Stimulated activated CD8-positive, alpha-beta memory T cell treated with anti-CD3 and anti-CD28 coated beads, Interleukin-4, amount 100 ng/mL, for 24 hours (primary cell): ENCODE measurements at regions not wholly inside any gene's neighbourhood (a gene's known extent, or its start where the extent isn't known, plus 50 kb on each side); places are given as distances from the start of the nearest gene placed in this dataset.

ENCODE experiments used
- DNase-seq: peaks from one replicate; pipeline ENCODE4 v3.0.0-alpha.2; 2020; ENCODE audit warnings: low read depth

DNA sequence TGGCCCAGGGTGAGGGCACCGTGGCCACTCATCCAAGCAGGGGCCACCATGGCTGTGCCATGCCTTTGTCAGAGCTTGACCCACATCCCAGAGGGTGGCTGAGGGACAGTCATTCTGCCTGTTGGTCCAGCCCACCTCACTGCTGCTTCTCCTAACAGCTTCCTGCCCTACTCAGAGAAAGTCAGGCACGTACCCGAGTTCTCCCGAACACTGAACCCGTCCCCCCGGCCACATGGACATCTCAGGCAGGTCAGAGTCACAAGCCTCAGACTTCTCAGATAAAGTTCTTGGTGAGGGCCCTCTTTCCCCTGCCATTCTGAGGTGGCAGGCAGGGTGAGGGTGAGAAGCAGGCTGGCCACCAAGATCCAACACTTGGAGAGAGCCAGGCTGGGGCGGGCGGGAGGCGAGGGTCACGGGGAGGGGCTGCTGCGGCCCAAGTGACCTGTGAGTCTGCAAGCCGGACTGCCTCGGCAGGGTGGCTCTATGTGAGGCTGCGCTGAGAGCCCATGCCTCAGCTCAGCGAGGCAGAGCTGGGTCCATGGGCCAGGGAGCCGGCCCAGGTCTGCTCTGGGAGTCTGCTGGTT, 317.8 kb downstream of the TMEM121 start:
- DNase-seq = no peak

DNA sequence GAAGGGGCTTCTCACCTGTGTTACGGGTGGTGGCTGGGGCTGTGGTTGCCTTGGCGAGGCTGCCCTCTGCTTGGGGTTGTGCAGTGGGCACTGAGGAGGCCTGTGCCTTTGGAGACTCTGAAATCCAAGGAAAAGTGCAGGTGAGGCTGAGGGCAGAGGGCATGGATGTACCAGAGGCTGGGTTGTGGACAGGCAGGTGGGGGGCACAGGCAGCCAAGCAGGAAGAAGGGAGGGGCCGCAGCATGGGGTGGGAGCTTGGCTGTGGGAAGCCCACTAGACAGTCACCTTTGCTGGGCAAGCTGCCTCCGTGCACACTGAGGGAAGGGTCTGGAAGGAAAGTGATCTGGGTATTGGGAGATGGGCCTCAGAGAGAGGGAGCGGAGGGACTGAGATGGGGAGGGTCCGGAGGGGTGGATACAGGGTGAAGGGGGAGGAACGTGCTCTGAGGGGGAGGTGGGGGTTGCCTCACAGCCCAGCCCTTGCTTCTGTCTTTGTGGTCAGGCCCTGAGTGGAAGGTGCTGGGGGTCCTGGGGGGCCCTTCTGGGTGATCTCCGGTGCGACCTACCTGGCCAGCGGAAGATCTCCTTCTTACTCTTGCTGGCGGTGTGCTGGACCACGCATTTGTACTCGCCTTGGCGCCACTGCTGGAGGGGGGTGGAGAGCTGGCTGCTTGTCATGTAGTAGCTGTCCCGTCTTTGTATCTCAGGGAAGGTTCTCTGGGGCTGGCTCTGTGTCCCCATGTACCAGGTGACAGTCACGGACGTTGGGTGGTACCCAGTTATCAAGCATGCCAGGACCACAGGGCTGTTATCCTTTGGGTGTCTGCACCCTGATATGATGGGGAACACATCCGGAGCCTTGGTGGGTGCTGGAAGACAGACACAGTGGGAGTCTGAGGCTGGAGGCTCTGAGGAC, 318.7 kb downstream of the TMEM121 start:
- no peak for DNase-seq

GRCh38 chr14:105845725-105846309, 319.4 kb downstream of the TMEM121 start:
- DNase-seq = no peak

- DNase-seq = no peak
These were observed 319.9 kb downstream of the TMEM121 start for GRCh38 chr14:105846312-105846711.

DNA sequence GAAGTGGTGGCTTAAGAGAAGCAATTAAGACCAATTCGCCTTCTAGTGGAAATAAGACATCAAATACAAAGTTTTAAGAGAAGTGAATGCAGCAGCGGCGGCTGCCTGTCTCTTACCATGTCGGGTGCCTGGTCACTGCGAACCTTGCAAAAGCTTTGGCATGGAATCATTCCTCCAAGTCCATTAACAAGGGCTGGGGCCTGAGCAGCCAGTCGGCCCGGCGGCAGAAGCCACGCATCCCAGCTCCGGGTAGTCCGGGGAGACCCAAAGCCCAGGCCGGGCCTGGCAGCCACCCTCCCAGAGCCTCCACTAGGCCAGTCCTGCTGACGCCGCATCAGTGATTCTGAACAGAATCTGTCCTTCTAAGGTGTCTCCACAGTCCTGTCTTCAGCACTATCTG, 321.0 kb downstream of the TMEM121 start:
- DNase-seq = no peak

DNA sequence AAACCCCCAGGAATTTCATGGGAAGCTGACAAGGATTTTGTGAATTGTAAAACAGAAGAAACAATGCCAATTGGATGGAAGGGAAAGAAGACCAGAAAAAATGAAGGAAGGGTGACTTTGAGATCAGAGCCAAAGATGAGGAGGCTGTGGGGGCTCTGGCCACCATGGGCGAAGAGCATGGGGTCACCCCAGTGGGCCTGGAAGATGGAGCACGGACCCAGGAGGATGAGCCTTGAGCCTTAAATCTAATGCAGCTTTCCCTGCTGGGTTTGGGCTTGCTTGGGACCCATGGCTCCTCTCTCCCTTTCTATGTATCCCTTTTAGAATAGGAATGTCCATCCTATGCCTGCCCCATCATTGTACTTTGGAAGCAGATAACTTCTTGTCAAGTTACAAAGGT, 322.2 kb downstream of the TMEM121 start:
- no peak for DNase-seq

DNA sequence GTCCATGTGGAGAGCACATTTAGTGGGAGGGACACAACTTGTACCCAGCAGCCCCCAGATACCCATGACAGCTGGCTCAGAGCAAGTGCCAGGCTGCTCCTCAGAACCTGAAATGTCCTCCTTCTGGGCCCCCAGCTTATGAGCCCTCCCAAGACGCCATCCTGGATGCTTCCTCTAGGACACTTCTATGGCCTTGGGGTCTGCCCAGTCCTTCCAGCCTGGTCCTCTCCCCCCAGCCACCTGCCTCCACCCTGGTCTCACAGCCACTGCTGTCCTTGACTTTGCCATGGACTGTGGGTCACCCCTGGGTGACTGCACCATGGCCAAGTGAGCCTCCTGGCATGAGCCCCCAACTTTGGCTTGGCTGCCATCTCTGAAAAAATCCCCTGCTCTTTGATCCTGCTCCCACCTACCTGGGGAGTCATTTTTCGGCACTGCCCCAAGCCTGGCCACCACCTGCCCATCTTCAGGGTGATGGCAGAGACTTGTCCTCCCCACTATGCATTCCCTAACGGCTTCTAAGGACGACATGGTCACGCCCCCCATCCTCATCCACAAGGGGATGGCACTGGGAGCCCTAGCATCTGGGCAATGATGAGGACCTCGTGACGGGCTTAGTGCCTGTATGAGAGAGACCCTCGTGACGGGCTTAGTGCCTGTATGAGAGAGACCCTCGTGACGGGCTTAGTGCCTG, 323.7 kb downstream of the TMEM121 start:
- no peak for DNase-seq

- DNase-seq = no peak
These were observed 324.6 kb downstream of the TMEM121 start for GRCh38 chr14:105850853-105851581.

GRCh38 chr14:105851716-105852377, 325.5 kb downstream of the TMEM121 start:
- no peak for DNase-seq

DNA sequence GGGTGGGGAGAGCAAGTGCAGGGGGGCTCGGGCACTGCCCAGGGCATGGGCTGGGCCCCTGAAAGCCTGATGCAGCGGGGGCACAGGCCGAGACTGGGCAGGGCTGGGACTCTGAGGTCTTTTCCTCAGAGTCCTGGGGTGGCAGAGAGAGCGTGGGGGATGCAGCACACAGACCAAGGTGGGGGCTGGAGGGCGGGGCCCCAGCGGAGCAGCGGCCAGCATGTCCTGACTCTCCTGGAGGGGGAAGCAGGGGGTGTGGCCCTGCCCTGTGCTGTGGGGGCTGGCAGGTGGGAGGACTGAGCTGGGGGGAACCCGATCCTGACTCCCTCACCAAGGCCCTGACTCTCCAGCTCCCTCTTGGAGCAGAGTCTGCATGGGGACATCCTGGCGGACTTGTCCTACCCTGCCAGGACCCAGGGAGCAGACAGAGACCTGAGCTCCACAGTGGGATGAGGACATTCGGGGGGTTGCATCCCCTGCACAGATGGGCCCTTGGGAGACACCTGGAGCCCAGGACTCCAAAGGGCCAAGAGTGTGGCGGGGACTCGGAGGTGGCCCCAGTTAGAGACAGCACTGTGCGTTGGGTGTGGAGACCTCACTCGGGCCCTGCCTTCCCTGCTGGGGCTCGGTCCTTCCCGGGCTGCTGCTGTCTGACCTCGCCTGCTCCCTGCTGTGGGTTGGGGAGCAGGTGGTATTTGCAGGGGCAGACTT, 326.1 kb downstream of the TMEM121 start:
- DNase-seq = no peak

- no peak for DNase-seq
These were observed 326.9 kb downstream of the TMEM121 start for GRCh38 chr14:105853089-105853906.

GRCh38 chr14:105853907-105854599, 327.7 kb downstream of the TMEM121 start:
- DNase-seq = no peak

- no peak for DNase-seq
These were observed 328.3 kb downstream of the TMEM121 start for GRCh38 chr14:105854600-105855245.

GRCh38 chr14:105855246-105855892, 329.0 kb downstream of the TMEM121 start:
- DNase-seq = no peak

DNA sequence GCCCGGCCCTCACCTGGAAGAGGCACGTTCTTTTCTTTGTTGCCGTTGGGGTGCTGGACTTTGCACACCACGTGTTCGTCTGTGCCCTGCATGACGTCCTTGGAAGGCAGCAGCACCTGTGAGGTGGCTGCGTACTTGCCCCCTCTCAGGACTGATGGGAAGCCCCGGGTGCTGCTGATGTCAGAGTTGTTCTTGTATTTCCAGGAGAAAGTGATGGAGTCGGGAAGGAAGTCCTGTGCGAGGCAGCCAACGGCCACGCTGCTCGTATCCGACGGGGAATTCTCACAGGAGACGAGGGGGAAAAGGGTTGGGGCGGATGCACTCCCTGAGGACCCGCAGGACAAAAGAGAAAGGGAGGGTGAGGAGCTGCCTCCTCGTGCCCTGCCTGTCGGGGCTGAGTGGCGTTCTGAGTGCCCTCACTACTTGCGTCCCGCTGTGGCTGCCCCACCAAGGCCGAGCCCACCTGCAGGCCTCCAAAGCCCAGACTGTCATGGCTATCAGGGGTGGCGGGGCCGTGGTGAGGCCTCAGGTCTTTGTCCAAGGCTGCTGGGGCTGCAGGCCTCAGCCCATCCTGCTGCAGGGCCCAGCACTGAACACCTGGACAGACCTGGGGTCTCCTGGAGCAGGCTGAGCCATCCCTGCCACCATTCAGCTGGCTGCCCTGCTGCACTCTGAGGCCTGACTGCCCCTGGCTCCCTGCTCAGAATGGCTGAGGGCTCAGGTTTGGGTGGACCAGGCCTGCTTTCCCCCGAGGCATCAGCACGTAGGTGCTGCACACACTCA, 329.7 kb downstream of the TMEM121 start:
- no peak for DNase-seq

DNA sequence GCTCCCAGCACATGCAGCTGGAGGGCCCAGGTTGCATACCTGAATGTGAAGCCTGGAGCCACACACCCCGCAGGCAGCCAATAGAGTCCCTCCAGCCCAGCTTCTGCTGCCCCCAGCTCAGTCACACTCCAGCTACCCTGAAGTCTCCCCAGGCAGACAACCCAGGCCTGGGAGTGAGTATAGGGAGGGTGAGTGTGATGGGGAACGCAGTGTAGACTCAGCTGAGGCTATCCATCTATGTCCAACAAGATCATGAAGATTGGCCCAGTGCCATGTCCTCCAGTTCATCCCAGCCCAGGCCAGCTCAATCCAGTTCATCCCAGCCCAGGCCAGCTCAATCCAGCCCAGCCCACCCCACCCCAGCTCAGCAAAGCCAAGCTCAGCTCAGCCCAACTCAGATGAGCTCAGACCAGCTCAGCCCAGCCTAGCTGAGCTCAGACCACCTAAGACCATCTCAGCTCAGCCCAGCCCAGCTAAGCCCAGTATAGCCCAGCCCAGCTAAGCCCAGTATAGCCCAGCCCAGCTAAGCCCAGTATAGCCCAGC, 330.4 kb downstream of the TMEM121 start:
- no peak for DNase-seq

DNA sequence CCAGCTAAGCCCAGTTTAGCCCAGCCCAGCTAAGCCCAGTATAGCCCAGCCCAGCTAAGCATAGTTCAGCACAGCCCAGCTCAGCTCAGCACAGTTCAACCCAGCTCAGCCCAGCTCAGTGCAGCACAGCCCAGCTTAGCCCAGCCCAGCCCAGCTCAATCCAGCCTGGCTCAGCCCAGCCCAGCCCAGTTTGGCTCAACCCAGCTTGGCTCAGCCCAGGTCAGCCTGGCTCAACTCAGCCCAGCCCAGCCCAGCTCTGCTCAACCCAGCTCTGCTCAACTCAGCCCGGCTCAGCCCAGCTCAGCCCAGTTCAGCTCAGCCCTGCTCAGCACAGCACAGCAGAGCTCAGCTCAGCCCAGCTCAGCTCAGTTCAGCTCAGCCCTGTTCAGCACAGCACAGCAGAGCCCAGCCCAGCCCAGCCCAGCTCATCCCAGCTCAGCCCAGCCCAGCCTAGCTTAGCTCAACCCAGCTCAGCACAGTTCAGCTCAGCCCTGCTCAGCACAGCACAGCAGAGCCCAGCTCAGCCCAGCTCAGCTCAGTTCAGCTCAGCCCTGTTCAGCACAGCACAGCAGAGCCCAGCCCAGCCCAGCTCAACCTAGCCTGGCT, 330.9 kb downstream of the TMEM121 start:
- no peak for DNase-seq
